LHCN-M2 (cell line): ENCODE measurements at regions not wholly inside any gene's neighbourhood (a gene's known extent, or its start where the extent isn't known, plus 50 kb on each side); places are given as distances from the start of the nearest gene placed in this dataset.

Experiments used
- DNase-seq: peaks from one replicate; pipeline ENCODE4 v3.0.0-alpha.2; 2012; ENCODE audit warnings: low read depth

GRCh38 chr1:198472997-198473396 is 67.5 kb downstream of the ATP6V1G3 start:
- DNase-seq, result no peak

GRCh38 chr1:198472119-198472518 is 68.4 kb downstream of the ATP6V1G3 start:
- no peak for DNase-seq

- DNase-seq, result no peak
Measured at GRCh38 chr1:198467907-198468306, 72.6 kb downstream of the ATP6V1G3 start.

GRCh38 chr1:198467342-198467741 is 73.1 kb downstream of the ATP6V1G3 start:
- DNase-seq, result no peak

- peak; percentile 61 for DNase-seq
Measured at GRCh38 chr1:198465201-198466144, 75.0 kb downstream of the ATP6V1G3 start.

- DNase-seq, result no peak
Measured at GRCh38 chr1:198463709-198464108, 76.8 kb downstream of the ATP6V1G3 start.

- peak; percentile 54 for DNase-seq
Measured at GRCh38 chr1:198462365-198463019, 78.0 kb downstream of the ATP6V1G3 start.

GRCh38 chr1:198455966-198456365 is 84.5 kb downstream of the ATP6V1G3 start:
- DNase-seq, result no peak

- DNase-seq, result no peak
Measured at GRCh38 chr1:198449727-198450433, 90.6 kb downstream of the ATP6V1G3 start.

GRCh38 chr1:198449261-198449660 is 91.2 kb downstream of the ATP6V1G3 start:
- DNase-seq, result no peak

- DNase-seq, result no peak
Measured at GRCh38 chr1:198447468-198447867, 93.0 kb downstream of the ATP6V1G3 start.

GRCh38 chr1:198445872-198446271 is 94.6 kb downstream of the ATP6V1G3 start:
- DNase-seq, result no peak

GRCh38 chr1:198444792-198445191 is 95.7 kb downstream of the ATP6V1G3 start:
- peak; percentile 44 for DNase-seq

GRCh38 chr1:198443365-198444233 is 96.9 kb downstream of the ATP6V1G3 start:
- DNase-seq, result peak; percentile 94

GRCh38 chr1:198440842-198441241 is 99.6 kb downstream of the ATP6V1G3 start:
- DNase-seq, result no peak

- DNase-seq, result peak; percentile 37
Measured at GRCh38 chr1:198437332-198437731, 103.1 kb downstream of the ATP6V1G3 start.

- DNase-seq, result no peak
Measured at GRCh38 chr1:198436276-198436675, 104.2 kb downstream of the ATP6V1G3 start.

- DNase-seq, result no peak
Measured at GRCh38 chr1:198435056-198435455, 105.4 kb downstream of the ATP6V1G3 start.

GRCh38 chr1:198424441-198424840 is 116.0 kb downstream of the ATP6V1G3 start:
- no peak for DNase-seq

GRCh38 chr1:198423673-198424072 is 116.8 kb downstream of the ATP6V1G3 start:
- DNase-seq, result no peak

- no peak for DNase-seq
Measured at GRCh38 chr1:198417039-198417438, 123.4 kb downstream of the ATP6V1G3 start.
